AML-193 (cell line): ENCODE measurements at regions not wholly inside any gene's neighbourhood (a gene's known extent, or its start where the extent isn't known, plus 50 kb on each side); places are given as distances from the start of the nearest gene placed in this dataset.

Source experiments
- DNase-seq, 2 experiments: peaks; one replicate each; lab custom pipeline; 2025; lab: John Stamatoyannopoulos, UW

GRCh38 chr4:136400829-136401228, 1131.5 kb downstream of the PCDH18 start:
- no peak for DNase-seq

GRCh38 chr4:136395212-136395722, 1137.0 kb downstream of the PCDH18 start:
- DNase-seq, result no peak

DNA sequence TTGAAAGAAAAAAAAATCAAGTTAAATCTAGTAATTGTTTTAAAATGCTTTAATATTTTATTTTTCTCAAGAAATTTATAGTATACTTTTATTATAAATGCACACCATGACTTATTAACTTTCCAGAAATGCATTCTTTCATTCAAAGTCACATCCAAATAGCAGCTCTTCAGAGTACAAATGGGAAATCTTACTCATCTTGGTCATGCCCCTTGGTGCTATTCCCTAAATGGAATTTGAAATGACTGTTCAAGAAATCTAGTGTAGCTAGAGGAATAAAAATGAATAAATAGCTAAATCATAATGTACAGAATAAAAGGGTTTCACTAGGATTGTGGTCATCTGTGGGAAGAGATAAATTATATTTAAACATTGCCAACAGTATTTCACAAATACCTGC, 1139.7 kb downstream of the PCDH18 start:
- no peak for DNase-seq

DNA sequence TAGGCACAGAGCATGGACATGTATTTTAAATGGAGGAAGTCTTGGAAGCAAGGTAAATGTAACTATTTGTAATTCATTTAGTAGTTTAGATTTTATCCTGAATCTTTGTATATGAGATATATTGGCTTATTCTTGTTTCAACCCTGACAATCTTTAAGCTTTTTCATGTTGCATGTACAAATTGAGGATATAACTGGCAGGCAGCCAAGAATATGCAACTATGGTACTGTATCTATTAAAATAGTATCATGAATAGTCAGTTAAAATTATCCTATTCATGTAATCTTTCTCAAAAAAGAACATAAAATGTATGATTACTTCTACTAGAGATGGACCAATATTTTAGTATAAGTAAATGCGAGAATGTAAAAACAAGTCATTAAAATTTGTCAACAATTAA, 1141.5 kb downstream of the PCDH18 start:
- no peak for DNase-seq

- DNase-seq, result no peak
Observed at GRCh38 chr4:136383082-136383481, 1149.2 kb downstream of the PCDH18 start.

DNA sequence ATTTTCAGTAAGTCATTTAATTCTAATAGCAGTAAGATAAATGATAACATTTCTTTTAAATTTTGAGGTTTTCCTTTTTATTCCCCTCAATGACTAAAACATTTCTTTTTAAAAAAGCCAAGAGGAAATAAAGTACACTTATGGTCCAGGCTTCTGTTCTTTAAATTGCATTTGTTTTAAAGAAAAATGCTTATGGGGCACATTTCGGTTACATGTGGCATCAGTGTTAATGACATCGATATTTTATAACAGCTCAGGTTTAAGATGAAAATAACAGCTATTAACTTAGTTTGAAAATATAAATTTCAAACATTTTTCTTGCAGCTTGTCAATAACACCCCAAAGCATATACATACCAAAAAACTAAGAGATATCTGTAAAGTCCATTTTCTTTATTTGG, 1161.1 kb downstream of the PCDH18 start:
- DNase-seq, result no peak

DNA sequence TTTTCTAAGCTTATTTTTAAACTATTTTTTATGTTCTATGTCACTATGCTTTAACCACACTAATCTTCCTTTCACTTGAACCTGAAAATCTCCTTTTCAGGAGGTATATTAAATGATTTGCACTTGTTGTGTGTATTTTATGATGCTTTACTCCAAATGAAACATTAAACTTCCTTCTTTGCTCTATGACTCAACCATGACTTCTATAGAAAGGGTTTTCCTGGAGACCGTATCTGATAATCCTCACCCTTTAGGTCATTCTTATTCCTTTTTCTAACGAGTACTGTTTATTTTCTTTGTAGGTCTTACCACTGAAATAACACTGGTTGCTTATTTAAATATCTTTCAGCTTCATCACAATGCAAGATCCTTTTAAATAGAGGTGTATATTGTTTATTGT, 1163.2 kb downstream of the PCDH18 start:
- no peak for DNase-seq

DNA sequence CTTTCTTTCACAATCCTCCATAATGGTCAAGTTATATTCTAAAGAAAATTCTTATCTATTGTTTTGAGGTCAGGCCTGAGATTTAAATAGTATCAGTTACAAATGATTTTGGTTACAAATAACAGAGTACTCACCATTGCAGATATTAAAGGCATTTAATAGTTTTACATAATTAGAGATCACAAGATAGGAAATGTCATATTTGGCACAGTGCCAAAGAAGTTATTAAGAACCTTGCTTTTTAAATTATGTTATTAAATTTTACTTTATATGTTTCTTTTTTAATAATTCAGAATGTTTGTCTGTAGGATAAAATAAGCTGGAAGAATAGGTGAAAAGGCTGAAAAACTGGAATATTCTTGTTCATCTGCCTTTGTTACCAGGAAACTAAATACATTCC, 1174.7 kb downstream of the PCDH18 start:
- DNase-seq, result no peak

DNA sequence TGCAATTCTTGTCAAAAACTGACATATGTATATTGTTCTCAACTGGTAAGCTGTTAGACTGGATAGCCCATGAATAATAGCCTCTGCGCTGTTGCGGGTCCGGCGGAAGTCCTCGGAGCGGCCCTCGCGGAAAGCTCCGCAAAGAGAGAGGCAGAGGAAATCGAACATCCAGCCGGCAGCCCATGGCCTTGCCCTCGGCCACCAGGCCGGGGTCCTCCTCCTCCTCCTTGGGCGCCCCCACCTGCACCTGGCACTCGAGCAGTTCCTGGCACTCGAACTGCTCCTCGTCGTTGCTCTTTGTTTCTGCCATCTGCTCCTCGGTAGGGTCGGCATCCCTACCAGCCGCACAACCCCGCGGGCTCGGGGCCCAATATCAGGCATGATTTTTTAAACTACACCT, 1176.3 kb downstream of the PCDH18 start:
- no peak for DNase-seq

DNA sequence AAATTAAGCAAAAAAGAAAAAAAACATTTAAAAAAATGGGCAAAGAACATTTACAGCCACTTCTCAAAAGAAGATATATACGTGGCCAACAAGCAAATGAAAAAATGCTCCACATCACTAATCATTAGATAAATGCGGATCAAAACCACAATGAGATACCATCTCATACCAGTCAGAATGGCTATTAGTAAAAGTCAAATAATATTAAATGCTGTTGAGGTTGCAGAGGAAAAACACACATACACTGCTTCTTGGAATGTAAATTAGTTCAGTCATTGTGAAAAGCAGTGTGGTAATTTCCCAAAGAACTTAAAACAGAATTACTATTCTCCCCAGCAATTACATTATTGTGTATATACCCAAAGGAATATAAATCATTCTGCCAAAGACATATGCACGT, 1189.0 kb downstream of the PCDH18 start:
- DNase-seq, result no peak

DNA sequence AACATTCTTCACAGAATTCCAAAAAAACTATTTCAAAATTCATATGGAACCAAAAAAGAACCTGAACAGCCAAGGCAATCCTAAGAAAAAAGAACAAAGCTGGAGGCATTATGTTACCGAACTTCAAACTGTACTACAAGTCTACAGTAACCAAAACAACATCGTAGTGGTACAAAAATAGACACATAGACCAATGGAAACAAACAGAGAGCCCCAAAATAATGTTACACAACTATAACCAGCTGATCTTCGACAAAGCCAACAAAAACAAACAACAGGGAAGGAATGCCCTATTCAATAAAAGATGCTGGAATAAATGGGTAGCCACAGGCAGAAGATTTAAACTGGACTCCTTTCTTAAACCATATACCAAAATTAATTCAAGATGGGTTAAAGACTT, 1189.6 kb downstream of the PCDH18 start:
- DNase-seq, result no peak

DNA sequence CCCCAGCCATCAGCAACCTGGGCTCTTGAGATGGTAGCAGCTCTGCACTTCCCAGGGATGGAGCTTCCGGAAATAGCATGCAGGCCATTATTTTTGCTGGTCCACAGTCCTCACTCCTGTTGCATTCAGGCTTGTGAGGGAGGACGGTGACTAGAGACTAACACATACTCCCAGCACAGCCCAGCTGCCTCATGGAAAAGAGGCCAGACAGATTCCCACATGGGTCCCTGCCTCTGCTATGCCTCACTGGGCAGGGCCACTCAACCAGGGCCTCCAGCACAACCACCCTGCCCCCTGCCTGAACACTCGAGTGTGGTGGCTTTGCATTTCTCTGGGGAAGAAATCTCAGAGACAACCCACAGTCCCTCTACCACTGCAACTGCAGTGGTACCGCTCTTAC, 1195.1 kb downstream of the PCDH18 start:
- DNase-seq, result no peak

DNA sequence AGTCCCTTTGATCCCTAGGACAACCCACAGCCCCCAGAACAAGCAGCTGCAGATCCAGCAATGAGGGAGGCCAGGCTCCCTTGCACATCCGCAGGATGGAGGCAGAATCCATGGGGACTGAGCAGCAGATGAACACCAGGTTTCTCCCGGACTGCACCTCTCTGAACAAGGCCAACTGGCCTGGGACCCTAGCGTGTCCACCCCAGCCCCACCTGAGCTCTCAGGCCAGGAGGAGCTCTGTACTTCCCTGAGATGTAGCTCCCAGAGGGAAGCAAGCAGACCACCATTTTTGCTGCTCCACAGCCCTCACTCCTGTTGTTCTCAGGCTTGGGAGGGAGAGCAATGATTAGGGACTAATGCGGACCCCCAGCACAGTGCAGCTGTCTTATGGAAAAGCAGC, 1195.8 kb downstream of the PCDH18 start:
- DNase-seq, result no peak

- no peak for DNase-seq
Observed at GRCh38 chr4:136329042-136329662, 1203.1 kb downstream of the PCDH18 start.

DNA sequence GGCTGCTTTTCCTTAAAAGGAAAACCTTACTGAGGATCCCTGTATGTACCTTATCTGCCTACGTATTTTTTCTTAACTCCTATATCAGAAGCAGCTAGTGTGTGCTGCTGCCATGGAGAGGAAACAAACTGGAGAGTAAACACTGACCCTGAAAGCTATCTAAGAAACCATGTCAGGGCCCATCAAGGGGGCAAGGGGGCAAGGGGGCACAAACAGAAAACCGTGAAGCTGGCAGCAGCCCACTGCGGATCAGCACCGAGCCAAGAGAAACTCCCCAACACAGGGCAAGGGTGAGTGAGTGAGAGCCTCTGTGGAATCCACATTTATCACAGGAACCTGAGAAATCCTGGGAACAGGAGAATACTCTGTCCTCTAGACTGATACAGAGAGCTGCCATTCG, 1204.2 kb downstream of the PCDH18 start:
- no peak for DNase-seq

GRCh38 chr4:136320465-136320813, 1211.9 kb downstream of the PCDH18 start:
- no peak for DNase-seq

DNA sequence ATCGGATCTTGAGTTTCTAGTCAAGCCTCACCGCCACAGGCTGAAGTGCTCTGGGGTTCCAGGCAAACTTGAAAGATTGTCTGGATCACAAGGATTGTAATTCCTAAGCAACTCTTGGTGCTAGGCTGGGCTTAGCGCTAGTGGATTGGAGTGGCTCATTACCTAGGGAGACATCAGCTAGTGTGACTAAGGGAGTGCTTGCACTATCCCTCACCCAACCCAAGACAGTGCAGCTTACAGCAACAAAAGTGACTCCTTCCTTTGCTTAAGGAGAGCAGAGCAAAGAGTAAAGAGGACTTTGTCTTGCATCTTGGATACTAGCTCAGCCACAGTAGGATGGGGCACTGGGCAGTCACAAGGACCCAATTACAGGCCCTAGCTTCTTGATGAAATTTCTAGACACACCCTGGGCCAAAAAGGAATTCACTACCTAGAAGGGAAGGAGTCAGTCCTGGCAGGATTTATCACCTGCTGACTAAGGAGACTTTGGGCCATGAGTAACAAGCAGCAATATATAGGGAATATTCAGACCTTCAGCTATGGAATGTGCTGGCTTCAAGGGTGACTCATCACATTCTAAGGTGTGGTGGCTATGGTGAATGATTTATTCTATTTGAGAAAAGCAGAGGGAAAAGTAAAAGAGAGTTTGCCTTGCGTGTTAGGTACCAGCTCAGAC, 1212.4 kb downstream of the PCDH18 start:
- DNase-seq, result no peak

DNA sequence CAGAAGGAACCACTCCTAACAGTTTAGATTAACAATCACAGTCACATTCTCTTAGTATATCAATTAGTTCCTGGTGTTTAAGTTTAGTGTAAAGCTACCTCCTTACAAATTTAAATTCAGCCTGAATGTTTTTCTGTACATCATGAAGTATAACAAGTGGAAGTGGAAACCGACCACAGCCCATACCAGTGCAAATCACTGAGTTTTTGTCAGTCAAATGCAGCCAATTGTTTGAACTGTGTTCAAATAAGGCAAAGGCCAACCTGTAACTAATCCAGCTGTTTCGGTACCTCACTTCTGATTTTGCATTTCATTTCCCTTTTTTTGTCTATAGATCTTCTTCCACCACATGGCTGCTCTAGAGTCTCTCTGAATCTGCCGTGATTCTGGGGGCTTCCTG, 1215.3 kb downstream of the PCDH18 start:
- no peak for DNase-seq

DNA sequence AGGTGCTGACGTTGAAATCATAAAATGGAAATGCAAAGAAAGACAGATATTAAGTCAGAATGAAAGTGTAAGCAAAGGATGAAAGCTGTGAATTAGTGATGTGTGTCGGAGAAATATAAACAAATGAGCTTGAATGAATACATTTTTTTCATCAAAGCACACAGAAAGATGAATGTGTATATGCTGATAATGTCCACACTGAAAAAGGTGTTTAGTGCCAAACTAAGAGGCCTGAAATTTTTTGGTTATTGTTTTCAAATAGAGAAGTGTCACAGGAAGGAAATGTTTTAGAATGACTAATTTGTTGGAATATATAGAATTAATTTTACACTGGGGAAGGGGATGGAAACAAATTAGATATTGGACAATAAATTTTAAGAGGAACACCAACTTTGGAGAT, 1217.6 kb downstream of the PCDH18 start:
- DNase-seq, result no peak

DNA sequence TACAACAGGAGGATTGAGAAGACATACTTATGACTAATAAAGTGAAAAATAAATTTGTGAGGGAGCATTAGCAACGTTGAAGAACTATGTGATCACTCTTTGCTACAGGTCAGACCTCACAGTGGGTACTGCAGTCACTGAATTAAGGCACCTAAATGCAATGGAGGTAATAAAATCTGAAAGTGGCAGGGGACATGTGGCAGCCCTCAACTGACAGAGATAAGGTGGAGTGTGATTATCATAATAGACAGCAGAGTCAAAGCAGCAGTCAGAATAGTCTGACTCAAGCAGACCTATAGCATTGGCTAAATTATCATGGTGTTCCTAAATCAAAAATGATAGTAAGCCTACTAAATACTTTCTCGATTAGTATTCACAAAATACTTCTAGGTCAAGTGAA, 1220.5 kb downstream of the PCDH18 start:
- DNase-seq, result no peak

DNA sequence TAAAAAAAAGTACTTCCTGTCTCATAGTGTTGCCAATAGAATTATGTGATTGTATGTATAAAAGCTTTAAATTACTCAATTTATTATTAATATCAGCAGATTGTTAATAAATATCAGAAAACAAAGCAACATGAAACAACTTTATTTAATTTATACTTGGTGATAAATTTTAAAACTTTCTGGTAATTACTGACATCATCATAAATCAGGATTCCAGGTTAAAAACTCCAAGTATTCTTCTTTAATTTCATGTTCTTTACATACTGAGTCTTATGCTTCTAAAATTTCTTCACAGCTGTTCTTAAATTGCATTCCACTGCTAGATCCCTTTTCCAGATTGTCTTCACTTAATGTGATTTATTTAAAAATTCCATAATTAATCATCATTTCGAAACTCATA, 1224.5 kb downstream of the PCDH18 start:
- DNase-seq, result no peak

DNA sequence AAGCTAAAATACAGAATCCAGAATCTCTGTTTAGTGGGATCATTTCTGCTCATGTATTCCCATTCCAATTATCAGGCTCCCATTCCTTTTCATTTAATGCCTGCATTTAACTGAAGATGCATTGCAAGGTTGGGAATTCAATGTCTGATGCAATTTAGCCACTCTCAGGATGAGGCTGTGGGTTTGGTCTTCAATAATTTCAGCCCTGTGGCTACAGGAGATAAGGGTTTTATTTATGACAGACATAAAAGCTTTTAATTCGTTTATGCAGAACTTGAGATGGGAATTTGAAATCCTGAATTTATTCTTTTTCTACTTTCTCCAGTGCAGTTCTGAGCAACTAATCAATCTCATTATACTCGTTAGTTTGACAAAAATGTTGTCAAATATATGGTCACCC, 1225.9 kb downstream of the PCDH18 start:
- DNase-seq, result no peak

DNA sequence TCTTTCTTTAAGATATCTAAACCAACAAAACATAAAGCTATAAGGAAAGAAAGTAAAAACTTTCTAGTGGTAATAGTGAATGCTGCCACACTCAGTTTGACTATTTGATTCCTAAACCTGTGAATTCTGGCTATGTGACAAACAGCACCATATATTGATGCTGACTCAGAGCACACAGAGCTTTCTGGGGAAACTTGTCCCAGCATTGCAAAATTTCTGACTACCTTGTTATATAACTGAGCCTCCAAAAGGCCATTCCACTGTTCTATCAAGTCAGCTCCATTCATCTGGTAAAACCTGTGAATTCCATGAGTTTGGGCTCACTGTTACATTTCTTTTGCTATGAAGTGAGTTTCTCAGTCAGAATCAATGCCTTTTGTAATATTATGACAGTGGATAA, 1229.7 kb downstream of the PCDH18 start:
- DNase-seq, result no peak
